ENCODE measurements at regions not wholly inside any gene's neighbourhood (a gene's known extent, or its start where the extent isn't known, plus 50 kb on each side); places are given as distances from the start of the nearest gene placed in this dataset.

DNA sequence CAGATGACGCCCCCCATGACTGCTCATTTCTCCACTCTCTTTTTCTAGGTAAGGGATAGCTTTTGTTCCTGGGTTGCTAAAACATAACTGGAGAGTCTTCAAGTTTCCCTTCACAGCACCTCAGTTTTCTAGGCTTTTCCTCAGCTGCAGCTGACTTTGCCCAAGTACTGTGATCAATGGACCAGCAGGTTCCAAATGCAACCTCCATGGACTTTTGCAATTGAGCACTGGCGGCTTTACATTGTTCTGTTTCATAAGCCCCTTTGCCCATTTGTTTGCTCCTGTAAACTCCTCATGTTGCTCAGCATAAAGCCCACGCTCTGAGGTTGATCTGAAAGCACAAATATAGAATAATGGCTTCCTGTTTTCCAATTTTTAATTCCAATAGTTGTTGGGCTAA lies 291.6 kb downstream of the IRS1 start:
- TF ChIP-seq, protein P1, sequence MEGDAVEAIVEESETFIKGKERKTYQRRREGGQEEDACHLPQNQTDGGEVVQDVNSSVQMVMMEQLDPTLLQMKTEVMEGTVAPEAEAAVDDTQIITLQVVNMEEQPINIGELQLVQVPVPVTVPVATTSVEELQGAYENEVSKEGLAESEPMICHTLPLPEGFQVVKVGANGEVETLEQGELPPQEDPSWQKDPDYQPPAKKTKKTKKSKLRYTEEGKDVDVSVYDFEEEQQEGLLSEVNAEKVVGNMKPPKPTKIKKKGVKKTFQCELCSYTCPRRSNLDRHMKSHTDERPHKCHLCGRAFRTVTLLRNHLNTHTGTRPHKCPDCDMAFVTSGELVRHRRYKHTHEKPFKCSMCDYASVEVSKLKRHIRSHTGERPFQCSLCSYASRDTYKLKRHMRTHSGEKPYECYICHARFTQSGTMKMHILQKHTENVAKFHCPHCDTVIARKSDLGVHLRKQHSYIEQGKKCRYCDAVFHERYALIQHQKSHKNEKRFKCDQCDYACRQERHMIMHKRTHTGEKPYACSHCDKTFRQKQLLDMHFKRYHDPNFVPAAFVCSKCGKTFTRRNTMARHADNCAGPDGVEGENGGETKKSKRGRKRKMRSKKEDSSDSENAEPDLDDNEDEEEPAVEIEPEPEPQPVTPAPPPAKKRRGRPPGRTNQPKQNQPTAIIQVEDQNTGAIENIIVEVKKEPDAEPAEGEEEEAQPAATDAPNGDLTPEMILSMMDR (IDR thresholded peaks at IDR 0.05) = no peak
- TF ChIP-seq POLR2A (IDR thresholded peaks at IDR 0.05) (no peak), POLR2AphosphoS5 (IDR thresholded peaks at IDR 0.05) (no peak)
